Endothelial cell of umbilical vein (primary cell): ENCODE measurements at regions not wholly inside any gene's neighbourhood (a gene's known extent, or its start where the extent isn't known, plus 50 kb on each side); places are given as distances from the start of the nearest gene placed in this dataset.

ENCODE experiments used
- BruUV-seq: library from RNA; stranded (reverse); fragments of 400-500 nt; replicated peaks from 2 replicates; lab custom pipeline; 2021; lab: Mats Ljungman, UMichigan
- CTCF ChIA-PET: fragments of 300-600, 350-600 bp; sonication (Branson Sonifier 250); formaldehyde crosslinking; loops from one replicate; lab custom pipeline; 2021; ENCODE audit warnings: antibody characterized with exemption, inconsistent platforms; lab: Charles Lee
- POLR2A ChIA-PET: fragments of 300-600, 350-600 bp; sonication (Branson Sonifier 250); formaldehyde crosslinking; loops from one replicate; lab custom pipeline; 2021; ENCODE audit warnings: antibody characterized with exemption, inconsistent platforms; lab: Charles Lee
- DNase-seq: peaks from one replicate; pipeline ENCODE4 v3.0.0-alpha.2; 2011; ENCODE audit warnings: low read depth, low spot score
- FAIRE-seq: peaks from 2 replicates; lab custom pipeline; 2011; peaks lifted over from hg19 to GRCh38; lab: Jason Lieb, UNC
- H2AFZ ChIP-seq: 2 replicates; pipeline ENCODE4 v1.6.0; 2012; ENCODE audit warnings: low read depth, low read length, control low read depth, inconsistent platforms
- H3K27ac ChIP-seq: 2 replicates; pipeline ENCODE4 v1.5.1; 2011; ENCODE audit warnings: low read depth, mild to moderate bottlenecking, control low read depth, low read length, moderate library complexity; ENCODE audit not compliant: insufficient read depth
- H3K27me3 ChIP-seq, 2 experiments: 2 replicates each; pipeline versions ENCODE4 v1.6.0 to v1.6.1; 2011; ENCODE audit warnings: low read length in 2 of 2, mixed read lengths in 1 of 2; ENCODE audit not compliant: control insufficient read depth in 2 of 2, insufficient read depth in 2 of 2
- H3K36me3 ChIP-seq, 2 experiments: 2 replicates in 1 of 2; 3 replicates in 1 of 2; pipeline ENCODE4 v1.5.1; 2011; ENCODE audit warnings: low read length in 2 of 2, mild to moderate bottlenecking in 1 of 2, moderate library complexity in 1 of 2; ENCODE audit not compliant: control insufficient read depth in 2 of 2, insufficient read depth in 2 of 2; ENCODE audit errors: extremely low read depth in 1 of 2
- H3K4me1 ChIP-seq: 3 replicates; pipeline ENCODE4 v1.5.1; 2011; ENCODE audit warnings: mild to moderate bottlenecking, low read length; ENCODE audit not compliant: control insufficient read depth, insufficient read depth; ENCODE audit errors: extremely low read depth
- H3K4me2 ChIP-seq: 2 replicates; pipeline ENCODE4 v1.6.1; 2011; ENCODE audit warnings: low read length, control low read depth, mixed read lengths; ENCODE audit not compliant: insufficient read depth
- H3K4me3 ChIP-seq, 3 experiments: fragments of 200-600 bp in 1 of 3; sonication (generic), shearing (Covaris generic) in 1 of 3; replicated peaks in 1 of 3; 2 replicates each; pipeline ENCODE4 v1.5.1; 2011 to 2016; ENCODE audit warnings: control low read depth in 3 of 3, low read length in 3 of 3, mild to moderate bottlenecking in 2 of 3, inconsistent platforms in 1 of 3, low read depth in 1 of 3, moderate library complexity in 1 of 3; ENCODE audit not compliant: insufficient read depth in 1 of 3
- H3K79me2 ChIP-seq: 2 replicates; pipeline ENCODE4 v1.6.0; 2012; ENCODE audit warnings: low read length, inconsistent platforms; ENCODE audit not compliant: control insufficient read depth, insufficient read depth
- H3K9ac ChIP-seq: replicated peaks from 2 replicates; pipeline ENCODE3; 2011; ENCODE audit warnings: low read length, control low read depth; ENCODE audit not compliant: insufficient read depth; ENCODE audit errors: extremely low read depth
- H3K9me1 ChIP-seq: replicated peaks from 3 replicates; pipeline ENCODE4 v1.6.0; 2011; ENCODE audit warnings: mild to moderate bottlenecking, low read length; ENCODE audit not compliant: control insufficient read depth, insufficient read depth; ENCODE audit errors: extremely low read depth
- H3K9me3 ChIP-seq: replicated peaks from 2 replicates; pipeline ENCODE4 v1.5.1; 2012; ENCODE audit warnings: low read length, inconsistent platforms; ENCODE audit not compliant: control insufficient read depth, insufficient read depth
- H4K20me1 ChIP-seq: replicated peaks from 2 replicates; pipeline ENCODE3; 2011; ENCODE audit warnings: mild to moderate bottlenecking, low read length; ENCODE audit not compliant: control insufficient read depth, insufficient read depth; ENCODE audit errors: extremely low read depth
- CTCF ChIP-seq, 2 donors: IDR thresholded peaks; 1 replicate in 1 of 2; 2 replicates in 1 of 2; pipeline ENCODE4 v1.5.1; 2011; ENCODE audit warnings: low read length in 2 of 2, mild to moderate bottlenecking in 2 of 2, moderate library complexity in 2 of 2, control low read depth in 1 of 2, inconsistent platforms in 1 of 2, low read depth in 1 of 2; ENCODE audit not compliant: insufficient read depth in 1 of 2; ENCODE audit errors: extremely low read depth in 1 of 2
- EZH2 ChIP-seq: IDR thresholded peaks from 2 replicates; pipeline ENCODE4 v1.6.1; 2012; ENCODE audit warnings: borderline replicate concordance, low read depth, mild to moderate bottlenecking, moderate library complexity, low read length, inconsistent platforms; ENCODE audit not compliant: severe bottlenecking
- FOS ChIP-seq: IDR thresholded peaks from 2 replicates; pipeline ENCODE4 v1.6.1; 2011; ENCODE audit warnings: mild to moderate bottlenecking, low read length, moderate library complexity, borderline replicate concordance; ENCODE audit not compliant: insufficient read depth
- GATA2 ChIP-seq: IDR thresholded peaks from 2 replicates; pipeline ENCODE4 v1.7.0; 2011; ENCODE audit warnings: low read depth, mild to moderate bottlenecking, moderate library complexity, mixed read lengths, low read length; ENCODE audit not compliant: insufficient read length, insufficient read depth
- JUN ChIP-seq: IDR thresholded peaks from 2 replicates; pipeline ENCODE4 v1.6.1; 2011; ENCODE audit warnings: borderline replicate concordance, low read depth; ENCODE audit not compliant: insufficient read length, insufficient read depth
- MAX ChIP-seq: IDR thresholded peaks from 2 replicates; pipeline ENCODE4 v1.6.1; 2011; ENCODE audit not compliant: insufficient read depth, insufficient read length
- MYC ChIP-seq: IDR thresholded peaks from one replicate; pipeline ENCODE4 v1.6.1; 2011; ENCODE audit warnings: mild to moderate bottlenecking, low read depth, low read length
- POLR2A ChIP-seq: IDR thresholded peaks from 2 replicates; pipeline ENCODE4 v1.6.1; 2012; ENCODE audit warnings: low read depth, mild to moderate bottlenecking, control low read depth, low read length
- POLR2AphosphoS5 ChIP-seq: IDR thresholded peaks from 2 replicates; pipeline ENCODE4 v1.6.1; 2012; ENCODE audit warnings: low read depth, mild to moderate bottlenecking, control low read depth, low read length, moderate library complexity; ENCODE audit not compliant: insufficient read depth
- dilution Hi-C: fragments of 300-500 bp; cut with MboI; formaldehyde crosslinking; loops from one replicate; pipeline ENCODE4 v1.15.0; 2019; ENCODE audit warnings: low sequenced_read_pairs; ENCODE audit not compliant: extremely low pct_ligation_motif_present
- intact Hi-C: fragments of 100-400 bp; cut with micrococcal nuclease; formaldehyde crosslinking; loops from one replicate; pipeline ENCODE4 v1.10.0; 2022

- no peaks in the 10 kb centered on the region for H3K27me3 ChIP-seq
- BruUV-seq = no TSS peak
- CTCF ChIA-PET = no interaction called here
- no peak overlapping the region for H3K9ac ChIP-seq
- H3K36me3 ChIP-seq = no peaks in the 10 kb centered on the region
- H4K20me1 ChIP-seq = no peaks in the 10 kb centered on the region
- H3K4me3 ChIP-seq = no peak overlapping the region
- no peaks in the 10 kb centered on the region for H3K9me1 ChIP-seq
- dilution Hi-C loops = no loop called here
- DNase-seq = no peak
- intact Hi-C loops = no loop called here
- FAIRE-seq = no peak
- TF ChIP-seq MYC = no peak
- no peak overlapping the region for H3K27ac ChIP-seq
- H3K9me3 ChIP-seq = no peaks in the 10 kb centered on the region
- peaks cover 3% of the 10 kb centered on the region for H3K4me1 ChIP-seq
- POLR2A ChIA-PET = no interaction called here
- no peaks in the 10 kb centered on the region for H3K79me2 ChIP-seq
- H2AFZ ChIP-seq = no peak overlapping the region
- no peak overlapping the region for H3K4me2 ChIP-seq
Observed at GRCh38 chr17:68768804-68769203, 167.6 kb upstream of the FAM20A start.

DNA sequence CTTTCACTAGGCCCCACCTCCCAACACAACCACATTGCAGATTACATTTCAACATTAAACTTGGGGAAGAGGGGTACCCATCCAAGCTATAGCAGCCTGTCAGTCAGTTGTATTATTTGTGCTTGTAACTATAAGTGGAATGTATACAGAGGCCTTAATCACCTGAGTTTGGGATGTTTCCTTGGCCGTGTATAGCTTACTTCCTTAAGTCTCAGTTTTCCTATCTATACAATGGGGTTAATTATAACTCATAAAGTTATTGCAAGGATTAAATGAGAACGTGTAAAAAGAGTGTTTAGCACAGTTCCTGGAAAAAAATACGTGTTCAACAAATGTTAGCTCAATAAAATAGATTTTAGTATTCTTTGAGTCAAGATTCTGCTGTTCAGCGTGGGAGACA is 165.5 kb upstream of the FAM20A start:
- ChIA-PET POLR2A (no interaction called here), CTCF (no interaction called here)
- no peaks in the 10 kb centered on the region for H3K79me2 ChIP-seq
- DNase-seq (no peak), FAIRE-seq (no peak)
- intact Hi-C loops (no loop called here), dilution Hi-C loops (no loop called here)
- H3K36me3 ChIP-seq = no peaks in the 10 kb centered on the region
- no TSS peak for BruUV-seq
- no peak overlapping the region for H3K4me2 ChIP-seq
- H3K4me3 ChIP-seq = no peak overlapping the region
- no peaks in the 10 kb centered on the region for H3K27me3 ChIP-seq
- H3K9me3 ChIP-seq = no peaks in the 10 kb centered on the region
- no peak overlapping the region for H3K27ac ChIP-seq
- TF ChIP-seq FOS (no peak), POLR2A (no peak), MYC (no peak), GATA2 (no peak), JUN (no peak), MAX (no peak), POLR2AphosphoS5 (no peak), EZH2 (no peak), CTCF (IDR thresholded peaks at IDR 0.05; ENCODE audit: extremely low read depth in 1 of 2, insufficient read depth in 1 of 2, low read depth in 1 of 2, low read length in 2 of 2) (no peak)
- no peaks in the 10 kb centered on the region for H3K4me1 ChIP-seq
- H2AFZ ChIP-seq = no peak overlapping the region
- H3K9ac ChIP-seq = no peak overlapping the region
- H3K9me1 ChIP-seq = no peaks in the 10 kb centered on the region
- no peaks in the 10 kb centered on the region for H4K20me1 ChIP-seq
